ENCODE measurements at regions not wholly inside any gene's neighbourhood (a gene's known extent, or its start where the extent isn't known, plus 50 kb on each side); places are given as distances from the start of the nearest gene placed in this dataset.
A peak's percentile ranks its signal among the peaks of the same experiment; 100 is the strongest.

DNA sequence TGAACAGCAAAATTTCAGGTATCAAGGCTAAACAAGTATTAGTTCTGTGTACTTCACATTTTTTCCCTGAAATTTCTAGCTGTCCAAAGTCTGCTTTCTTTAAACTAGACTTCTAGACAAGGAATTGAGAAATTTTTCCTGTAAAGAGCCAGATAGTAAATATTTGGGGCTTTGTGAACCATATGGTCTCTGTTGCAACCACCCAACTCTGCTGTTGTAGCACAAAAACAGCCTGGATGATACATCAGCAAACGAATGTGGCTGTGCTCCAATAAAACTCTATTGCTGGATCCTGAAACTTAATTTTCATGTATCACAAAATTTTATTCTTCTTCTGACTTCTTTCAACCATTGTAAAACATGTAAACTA is 96.0 kb upstream of the SLC38A4 start:
- no peak overlapping the region for H3K27ac Mint-ChIP-seq
- Histone ChIP-seq H3K36me3 (ENCODE audit: control insufficient read depth, insufficient read depth, low read length) (no peaks in the 10 kb centered on the region), H3K9me3 (ENCODE audit: control insufficient read depth, insufficient read depth, low read length) (no peaks in the 10 kb centered on the region), H3K27me3 (ENCODE audit: control insufficient read depth, insufficient read depth, low read length) (no peaks in the 10 kb centered on the region), H3K4me1 (ENCODE audit: control insufficient read depth, insufficient read depth, low read length) (no peaks in the 10 kb centered on the region), H3K4me3 (ENCODE audit: low read length) (no peak overlapping the region), H3K27ac (ENCODE audit: low read length) (no peak overlapping the region)
- H3K4me1 Mint-ChIP-seq: no peaks in the 10 kb centered on the region
- peaks cover 11 to 30% of the 10 kb centered on the region in 2 donors for H3K27me3 Mint-ChIP-seq (ENCODE audit: low read depth in 2 of 2)
- intact Hi-C loops (cut with micrococcal nuclease): no loop called here
- WGBS (ENCODE audit: insufficient coverage): 95% methylated on average over 1 of the region's 1 CpG
- no peak for TF ChIP-seq CTCF (IDR thresholded peaks at IDR 0.05)
- H3K36me3 Mint-ChIP-seq: no peaks in the 10 kb centered on the region
- no peak for DNase-seq
- no peak for ATAC-seq
- H3K9me3 Mint-ChIP-seq: no peaks in the 10 kb centered on the region
- H3K4me3 Mint-ChIP-seq: no peak overlapping the region

GRCh38 chr12:46926526-46926925 is 100.7 kb upstream of the SLC38A4 start:
- TF ChIP-seq CTCF (IDR thresholded peaks at IDR 0.05): no peak
- DNase-seq (no peak), ATAC-seq (no peak)
- 27% methylated on average over 1 of the region's 2 CpGs for WGBS (ENCODE audit: insufficient coverage)
- Histone ChIP-seq H3K27me3 (ENCODE audit: control insufficient read depth, insufficient read depth, low read length) (peaks cover 5% of the 10 kb centered on the region), H3K4me1 (ENCODE audit: control insufficient read depth, insufficient read depth, low read length) (no peaks in the 10 kb centered on the region), H3K4me3 (ENCODE audit: low read length) (no peak overlapping the region), H3K27ac (ENCODE audit: low read length) (no peak overlapping the region), H3K36me3 (ENCODE audit: control insufficient read depth, insufficient read depth, low read length) (no peaks in the 10 kb centered on the region), H3K9me3 (ENCODE audit: control insufficient read depth, insufficient read depth, low read length) (no peaks in the 10 kb centered on the region)
- intact Hi-C loops (cut with micrococcal nuclease): no loop called here
- Mint-ChIP-seq H3K4me1 (no peaks in the 10 kb centered on the region), H3K9me3 (no peaks in the 10 kb centered on the region), H3K4me3 (no peak overlapping the region), H3K27ac (no peak overlapping the region), H3K27me3 (ENCODE audit: low read depth in 2 of 2) (peaks cover 11 to 31% of the 10 kb centered on the region in 2 donors), H3K36me3 (no peaks in the 10 kb centered on the region)

- intact Hi-C loops (cut with micrococcal nuclease): no loop called here
- Histone ChIP-seq H3K4me1 (ENCODE audit: control insufficient read depth, insufficient read depth, low read length) (no peaks in the 10 kb centered on the region), H3K27me3 (ENCODE audit: control insufficient read depth, insufficient read depth, low read length) (peaks cover 5% of the 10 kb centered on the region), H3K4me3 (ENCODE audit: low read length) (no peak overlapping the region), H3K9me3 (ENCODE audit: control insufficient read depth, insufficient read depth, low read length) (no peaks in the 10 kb centered on the region), H3K36me3 (ENCODE audit: control insufficient read depth, insufficient read depth, low read length) (no peaks in the 10 kb centered on the region), H3K27ac (ENCODE audit: low read length) (no peak overlapping the region)
- H3K4me1 Mint-ChIP-seq: no peaks in the 10 kb centered on the region
- peaks cover 13 to 45% of the 10 kb centered on the region in 2 donors for H3K27me3 Mint-ChIP-seq (ENCODE audit: low read depth in 2 of 2)
- H3K4me3 Mint-ChIP-seq: no peak overlapping the region
- no peaks in the 10 kb centered on the region for H3K9me3 Mint-ChIP-seq
- no peak overlapping the region for H3K27ac Mint-ChIP-seq
- no peaks in the 10 kb centered on the region for H3K36me3 Mint-ChIP-seq
- no peak for TF ChIP-seq CTCF (IDR thresholded peaks at IDR 0.05)
- WGBS (ENCODE audit: insufficient coverage): no CpG with 5 or more reads among the region's 1 CpG
- ATAC-seq (no peak), DNase-seq (no peak)
Measured at GRCh38 chr12:46930101-46930500, 104.3 kb upstream of the SLC38A4 start.

DNA sequence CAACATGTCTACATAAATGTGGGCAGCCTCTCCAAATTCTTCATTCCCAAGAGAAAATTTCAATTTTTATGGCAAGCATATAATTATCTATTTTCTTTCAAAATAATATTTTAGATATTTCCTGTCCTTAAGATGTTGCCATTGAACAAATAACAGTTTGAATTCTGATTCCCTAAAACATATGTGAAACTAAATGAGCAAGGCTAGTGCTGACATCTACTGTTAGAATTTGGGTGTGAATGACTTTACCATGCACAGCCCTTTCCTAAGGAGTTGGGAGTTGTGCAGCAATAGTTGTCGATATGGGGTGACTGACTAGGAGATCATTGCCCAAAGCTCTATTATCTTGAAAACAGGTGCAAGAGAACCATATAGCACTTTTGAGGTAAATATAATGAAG is 108.2 kb upstream of the SLC38A4 start:
- H3K4me1 ChIP-seq (ENCODE audit: control insufficient read depth, insufficient read depth, low read length): no peaks in the 10 kb centered on the region
- Mint-ChIP-seq H3K27ac (no peak overlapping the region), H3K36me3 (no peaks in the 10 kb centered on the region), H3K27me3 (ENCODE audit: low read depth in 2 of 2) (peaks cover 21 to 46% of the 10 kb centered on the region in 2 donors), H3K4me3 (no peak overlapping the region), H3K9me3 (no peaks in the 10 kb centered on the region), H3K4me1 (no peaks in the 10 kb centered on the region)
- H3K36me3 ChIP-seq (ENCODE audit: control insufficient read depth, insufficient read depth, low read length): no peaks in the 10 kb centered on the region
- H3K27ac ChIP-seq (ENCODE audit: low read length): no peak overlapping the region
- H3K9me3 ChIP-seq (ENCODE audit: control insufficient read depth, insufficient read depth, low read length): no peaks in the 10 kb centered on the region
- peak; percentile 32 for TF ChIP-seq CTCF (IDR thresholded peaks at IDR 0.05)
- ATAC-seq (peak in 1 of 3 donors; percentile 45), DNase-seq (peak in 1 of 2 donors; percentile 47)
- 63% methylated on average over 1 of the region's 1 CpG for WGBS (ENCODE audit: insufficient coverage)
- peaks cover 5% of the 10 kb centered on the region for H3K27me3 ChIP-seq (ENCODE audit: control insufficient read depth, insufficient read depth, low read length)
- intact Hi-C loops (cut with micrococcal nuclease): loop anchor here (1.0 to 2.0 kb wide), 2 partner anchors 592 to 807 kb away; no protein-coding TSS in a partner anchor
- no peak overlapping the region for H3K4me3 ChIP-seq (ENCODE audit: low read length)

Data from natural killer cell (primary cell).